Spinal cord (tissue), 9 donors: ENCODE measurements at regions not wholly inside any gene's neighbourhood (a gene's known extent, or its start where the extent isn't known, plus 50 kb on each side); places are given as distances from the start of the nearest gene placed in this dataset.

Experiments used
- DNase-seq, 6 donors: peaks; one replicate each; pipeline versions ENCODE4 v3.0.0 to v3.0.0-alpha.2; 2013 to 2015; ENCODE audit warnings: low spot score in 6 of 6, low read depth in 4 of 6
- H3K27ac ChIP-seq: one replicate; pipeline ENCODE4 v1.5.1; 2013; ENCODE audit warnings: low read depth, low read length, control low read depth
- H3K27me3 ChIP-seq: one replicate; pipeline ENCODE4 v1.6.1; 2013; ENCODE audit warnings: low read length; ENCODE audit not compliant: control insufficient read depth, insufficient read depth
- H3K36me3 ChIP-seq: one replicate; pipeline ENCODE4 v1.6.1; 2013; ENCODE audit warnings: low read length; ENCODE audit not compliant: control insufficient read depth, insufficient read depth
- H3K4me1 ChIP-seq: one replicate; pipeline ENCODE4 v1.6.1; 2013; ENCODE audit warnings: low read length; ENCODE audit not compliant: control insufficient read depth, insufficient read depth
- H3K4me3 ChIP-seq: one replicate; pipeline ENCODE4 v1.5.1; 2013; ENCODE audit warnings: low read depth, low read length, control low read depth
- H3K9me3 ChIP-seq: one replicate; pipeline ENCODE4 v1.6.1; 2013; ENCODE audit warnings: low read length; ENCODE audit not compliant: control insufficient read depth, insufficient read depth
- WGBS: methylation state at CpG from one replicate; pipeline ENCODE4 v1.1.5; 2013; ENCODE audit warnings: missing lambda C conversion rate; ENCODE audit not compliant: insufficient coverage; 5-methylcytosine and 5-hydroxymethylcytosine counted together
- donor health status: healthy.

DNA sequence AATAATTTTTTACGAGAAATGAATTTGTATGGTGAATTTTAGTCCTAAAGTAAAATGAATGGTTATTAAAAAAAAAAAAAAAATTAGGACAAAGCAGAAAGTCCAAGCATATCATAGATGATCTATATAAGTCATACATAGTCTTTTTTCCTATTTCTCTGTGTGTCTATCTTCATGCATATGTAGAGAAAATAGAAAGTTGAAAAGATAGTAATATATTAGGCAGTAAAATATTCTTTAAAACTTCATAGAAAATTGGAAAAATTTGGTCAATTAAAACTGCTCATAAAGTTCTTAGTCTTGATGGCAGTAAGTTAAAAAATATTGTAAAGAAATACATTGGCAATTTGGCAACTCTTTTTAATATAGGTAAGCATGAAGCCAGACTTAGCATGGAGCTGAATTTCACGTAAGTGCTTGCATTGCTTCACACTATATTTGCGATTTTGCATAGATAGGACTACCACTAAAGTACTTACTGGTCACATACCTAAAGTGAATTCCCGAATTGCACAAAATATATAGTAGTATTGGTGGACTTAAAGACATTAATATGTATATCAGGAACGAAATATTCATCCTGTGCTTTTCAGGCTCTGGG lies 303.8 kb downstream of the IPO8 start:
- no peaks in the 10 kb centered on the region for H3K27me3 ChIP-seq
- no peak overlapping the region for H3K27ac ChIP-seq
- no peak for DNase-seq
- no CpG with 5 or more reads among the region's 5 CpGs for WGBS
- no peaks in the 10 kb centered on the region for H3K4me1 ChIP-seq
- no peaks in the 10 kb centered on the region for H3K9me3 ChIP-seq
- H3K4me3 ChIP-seq: no peak overlapping the region
- no peaks in the 10 kb centered on the region for H3K36me3 ChIP-seq

DNA sequence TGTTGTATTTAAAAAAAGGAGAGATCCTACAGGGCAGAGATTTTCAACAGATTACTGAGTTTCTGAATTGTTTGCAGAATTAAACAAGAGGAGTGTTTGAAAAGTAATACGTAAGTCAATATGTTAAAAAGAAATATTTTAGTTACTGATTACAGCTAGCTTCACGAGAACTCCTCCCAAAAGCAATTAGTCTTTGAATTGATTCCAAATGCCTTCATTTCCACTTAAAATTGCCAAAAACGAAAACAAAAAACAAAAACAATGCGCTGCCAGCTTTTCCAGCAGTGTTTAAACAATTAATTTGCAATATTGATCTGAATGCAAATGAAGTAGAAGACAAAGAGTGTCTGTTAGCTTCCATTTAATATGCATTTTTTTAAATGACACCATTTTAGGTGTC lies 310.0 kb downstream of the IPO8 start:
- peak in 3 of 6 donors; percentile 4 to 70 (median 67) for DNase-seq
- Histone ChIP-seq H3K4me1 (peaks cover 5% of the 10 kb centered on the region), H3K27ac (no peak overlapping the region), H3K36me3 (no peaks in the 10 kb centered on the region), H3K27me3 (no peaks in the 10 kb centered on the region), H3K4me3 (no peak overlapping the region), H3K9me3 (no peaks in the 10 kb centered on the region)
- no CpG with 5 or more reads among the region's 4 CpGs for WGBS

DNA sequence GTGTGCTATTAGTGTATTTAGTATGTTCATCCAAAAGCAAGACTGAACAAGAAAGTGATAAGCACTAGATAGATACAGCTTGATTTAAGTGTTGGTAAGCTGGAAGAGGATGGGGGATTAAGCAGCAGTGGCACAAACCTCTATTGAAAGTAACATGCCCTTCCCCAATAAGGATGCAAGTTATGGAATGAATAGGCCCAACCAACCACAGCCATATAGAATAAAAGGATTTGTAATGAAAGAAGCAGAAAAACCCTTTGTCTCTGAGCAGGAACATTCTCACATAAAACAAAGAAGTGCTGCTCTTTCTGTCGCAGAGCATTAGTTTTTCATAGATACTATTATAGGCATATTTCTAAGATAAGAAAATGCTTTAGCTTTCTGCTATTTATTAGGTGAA lies 310.7 kb downstream of the IPO8 start:
- peak in 2 of 6 donors; percentile 3 to 22 for DNase-seq
- H3K4me1 ChIP-seq: peaks cover 5% of the 10 kb centered on the region
- WGBS: no CpG with 5 or more reads among the region's 1 CpG

DNA sequence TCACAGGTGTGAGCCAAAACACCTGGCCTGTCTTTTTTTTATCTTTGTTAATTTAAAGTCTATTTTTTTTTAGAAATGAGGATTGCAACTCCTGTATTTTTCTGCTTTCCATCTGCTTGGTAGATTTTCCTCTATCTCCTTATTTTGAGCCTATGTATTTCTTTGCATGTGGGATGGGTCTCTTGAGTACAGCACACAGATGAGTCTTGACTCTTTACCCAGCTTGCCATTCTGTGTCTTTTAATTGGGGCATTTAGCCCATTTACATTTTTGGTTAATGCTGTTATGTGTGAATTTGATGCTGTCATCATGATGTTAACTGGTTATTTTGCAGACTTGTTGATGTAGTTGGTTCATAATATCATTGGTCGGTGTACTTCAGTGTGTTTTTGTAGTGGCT lies 317.4 kb downstream of the IPO8 start:
- no peaks in the 10 kb centered on the region for H3K27me3 ChIP-seq
- no peaks in the 10 kb centered on the region for H3K4me1 ChIP-seq
- no peaks in the 10 kb centered on the region for H3K9me3 ChIP-seq
- no peak for DNase-seq
- no peak overlapping the region for H3K4me3 ChIP-seq
- no peak overlapping the region for H3K27ac ChIP-seq
- no CpG with 5 or more reads among the region's 1 CpG for WGBS
- H3K36me3 ChIP-seq: no peaks in the 10 kb centered on the region

More for the DNA sequence above, 310.7 kb downstream of the IPO8 start:
- Histone ChIP-seq H3K27me3 (no peaks in the 10 kb centered on the region), H3K36me3 (no peaks in the 10 kb centered on the region), H3K4me3 (no peak overlapping the region), H3K27ac (no peak overlapping the region), H3K9me3 (no peaks in the 10 kb centered on the region)

DNA sequence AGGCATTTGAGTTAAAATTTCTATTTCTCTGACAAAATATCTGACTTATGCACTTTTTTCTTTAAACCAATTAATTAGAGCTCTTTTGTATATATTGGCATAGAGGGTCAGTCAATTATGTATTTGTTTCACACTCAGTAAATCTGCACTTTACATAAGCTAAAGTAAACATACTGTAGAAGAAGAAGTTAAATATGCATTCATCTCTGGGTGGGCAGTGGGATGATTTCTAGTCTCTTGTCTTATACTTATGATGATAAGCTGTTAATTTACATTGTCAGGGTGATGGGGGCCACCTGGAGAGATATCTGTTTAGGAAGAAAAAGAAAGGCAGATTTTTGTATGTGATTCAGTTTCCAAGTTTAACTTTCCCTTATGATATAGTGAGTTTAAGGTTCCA lies 330.8 kb downstream of the IPO8 start:
- Histone ChIP-seq H3K4me1 (no peaks in the 10 kb centered on the region), H3K36me3 (no peaks in the 10 kb centered on the region), H3K4me3 (no peak overlapping the region), H3K9me3 (peaks cover 2% of the 10 kb centered on the region), H3K27me3 (no peaks in the 10 kb centered on the region), H3K27ac (no peak overlapping the region)
- DNase-seq: no peak

DNA sequence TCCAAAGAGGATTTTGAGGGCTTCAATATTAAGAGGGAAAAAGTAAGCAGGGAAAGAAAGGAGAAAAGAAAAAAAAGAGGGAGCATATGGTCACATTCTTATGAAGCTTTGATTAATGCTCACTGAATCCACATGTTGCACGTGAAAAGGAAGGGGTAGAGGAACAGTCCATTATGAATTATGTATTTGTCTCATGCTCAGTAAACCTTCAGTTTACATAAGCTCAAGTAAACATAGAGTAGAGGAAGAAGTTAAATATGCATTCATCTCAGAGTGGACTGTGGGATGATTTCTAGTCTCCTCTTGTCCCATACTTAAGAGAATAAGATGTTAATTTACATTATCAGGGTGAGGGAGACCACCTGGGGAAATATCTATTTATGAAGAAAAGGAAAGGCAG lies 334.5 kb downstream of the IPO8 start:
- no CpG with 5 or more reads among the region's 1 CpG for WGBS

DNA sequence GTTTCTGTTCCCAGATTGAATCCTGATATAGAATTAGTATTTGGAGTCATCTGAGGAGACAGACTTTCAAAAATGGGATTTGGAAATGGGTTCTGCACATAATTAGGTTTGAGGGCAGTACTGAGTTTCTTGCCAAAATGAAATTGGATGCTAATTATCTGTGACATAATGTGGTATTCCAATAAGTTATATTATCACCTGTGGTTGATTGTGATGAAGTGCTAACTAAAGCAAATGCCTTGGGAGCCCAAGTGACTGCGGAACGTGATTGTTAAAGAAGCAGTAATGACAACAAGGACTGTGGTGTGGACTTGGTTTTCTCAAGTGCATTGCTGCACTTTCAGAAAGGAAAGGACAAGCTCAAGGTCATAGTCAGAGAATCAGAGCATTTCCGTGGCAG lies 337.0 kb downstream of the IPO8 start:
- H3K36me3 ChIP-seq: no peaks in the 10 kb centered on the region
- no peaks in the 10 kb centered on the region for H3K4me1 ChIP-seq
- peaks cover 2% of the 10 kb centered on the region for H3K9me3 ChIP-seq
- no peak overlapping the region for H3K27ac ChIP-seq
- H3K4me3 ChIP-seq: no peak overlapping the region
- DNase-seq: peak in 1 of 6 donors; percentile 14
- H3K27me3 ChIP-seq: no peaks in the 10 kb centered on the region
- 56% methylated on average over 3 of the region's 3 CpGs for WGBS

More for the DNA sequence above, 334.5 kb downstream of the IPO8 start:
- DNase-seq: no peak
- Histone ChIP-seq H3K27ac (no peak overlapping the region), H3K36me3 (no peaks in the 10 kb centered on the region), H3K27me3 (no peaks in the 10 kb centered on the region), H3K4me3 (no peak overlapping the region), H3K4me1 (no peaks in the 10 kb centered on the region), H3K9me3 (peaks cover 2% of the 10 kb centered on the region)

DNA sequence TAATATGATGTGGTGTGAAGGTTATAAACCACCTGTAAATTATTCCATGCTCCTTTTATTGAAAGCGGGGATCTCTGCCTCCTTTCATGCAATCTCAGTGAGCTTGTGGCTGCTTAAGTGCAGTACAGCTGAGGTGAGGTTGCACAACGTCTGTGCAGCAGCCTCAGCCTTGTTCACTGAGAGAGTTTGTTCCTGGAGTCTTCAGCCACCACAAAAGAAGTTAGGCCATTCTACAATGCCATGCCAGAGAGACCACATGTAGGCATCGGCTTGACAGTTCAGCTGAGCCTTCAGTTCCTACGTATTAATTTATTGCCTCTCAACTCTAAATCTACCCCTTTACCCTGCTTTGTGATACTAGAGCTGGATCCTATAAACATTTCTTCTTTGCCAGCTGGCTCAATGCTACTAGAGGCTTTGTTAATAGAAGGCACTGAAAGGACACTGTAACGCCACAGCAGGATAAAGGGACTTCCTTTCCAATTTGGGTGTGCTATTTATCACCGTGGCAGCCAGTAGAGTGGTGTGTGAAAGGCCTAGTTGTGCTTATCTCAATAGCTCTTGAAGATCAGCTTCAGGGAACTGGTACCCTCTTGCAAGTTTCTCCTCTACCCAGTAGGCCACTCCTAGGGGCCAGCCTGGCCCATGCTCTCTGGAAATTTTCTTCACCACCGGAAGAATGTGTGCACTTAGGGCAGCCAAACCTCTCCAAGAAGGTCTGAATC lies 337.7 kb downstream of the IPO8 start:
- WGBS: 27% methylated on average over 4 of the region's 7 CpGs
- H3K9me3 ChIP-seq: peaks cover 2% of the 10 kb centered on the region
- peak; percentile 9 to 66 (median 34) for DNase-seq

DNA sequence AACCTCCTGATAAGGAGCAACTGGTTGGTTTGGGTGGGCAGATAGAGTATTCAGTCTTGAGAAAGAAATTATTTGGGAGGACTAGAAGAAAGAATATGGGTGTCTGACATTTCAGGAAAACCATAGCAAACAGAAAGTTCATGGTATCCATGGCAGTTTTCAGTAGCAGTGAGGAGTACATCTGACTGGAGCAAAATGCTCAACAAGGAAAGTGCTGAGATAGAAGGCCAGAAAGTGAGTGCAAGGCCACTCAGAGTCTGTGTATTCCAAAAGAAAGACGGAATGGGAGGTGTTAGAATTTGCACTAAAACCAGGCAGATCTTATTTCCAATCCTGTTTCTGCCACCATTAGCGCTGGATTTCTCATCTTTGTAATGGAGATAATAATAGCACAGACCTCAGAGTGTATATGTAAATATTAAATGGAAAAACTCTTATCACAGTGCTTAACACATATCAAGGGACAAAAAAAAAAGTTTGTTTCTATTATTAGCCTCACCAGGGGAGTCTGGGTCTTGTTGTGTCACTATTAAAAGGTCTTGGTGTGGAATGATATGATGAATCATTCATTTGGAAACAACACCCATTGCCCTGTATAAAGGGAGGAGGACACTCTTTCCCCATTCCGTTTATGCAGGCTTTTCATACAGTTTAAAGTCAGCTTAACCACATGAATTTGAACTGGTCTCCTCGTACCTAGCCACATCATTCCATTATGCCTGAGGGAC lies 349.8 kb downstream of the IPO8 start:
- no peaks in the 10 kb centered on the region for H3K4me1 ChIP-seq
- WGBS: 67% methylated on average over 3 of the region's 4 CpGs
- H3K9me3 ChIP-seq: no peaks in the 10 kb centered on the region
- H3K4me3 ChIP-seq: no peak overlapping the region
- no peaks in the 10 kb centered on the region for H3K27me3 ChIP-seq
- no peaks in the 10 kb centered on the region for H3K36me3 ChIP-seq
- DNase-seq: no peak
- H3K27ac ChIP-seq: no peak overlapping the region

More for the DNA sequence above, 337.7 kb downstream of the IPO8 start:
- no peak overlapping the region for H3K27ac ChIP-seq
- H3K36me3 ChIP-seq: no peaks in the 10 kb centered on the region
- H3K4me1 ChIP-seq: no peaks in the 10 kb centered on the region
- no peaks in the 10 kb centered on the region for H3K27me3 ChIP-seq
- H3K4me3 ChIP-seq: no peak overlapping the region

DNA sequence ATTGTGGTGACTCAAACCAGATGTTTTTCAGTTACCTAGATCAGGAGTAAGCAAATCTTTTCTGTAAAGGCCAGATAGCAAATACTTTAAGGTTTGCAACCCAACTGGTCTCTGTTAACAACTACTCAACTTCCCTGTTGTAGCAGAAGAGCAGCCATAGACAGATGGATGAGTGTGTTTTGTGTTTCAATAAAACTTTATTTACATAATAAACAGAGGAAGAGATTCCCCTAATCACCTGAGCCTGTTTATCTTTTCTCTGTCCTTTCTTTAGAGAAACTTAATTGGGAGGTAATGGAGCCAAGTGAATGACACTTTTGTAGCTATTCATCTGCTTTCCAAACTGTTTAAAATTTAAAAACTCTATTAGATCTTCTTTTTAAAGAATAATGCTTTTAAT lies 365.1 kb downstream of the IPO8 start:
- Histone ChIP-seq H3K4me1 (no peaks in the 10 kb centered on the region), H3K9me3 (no peaks in the 10 kb centered on the region), H3K27ac (no peak overlapping the region), H3K4me3 (no peak overlapping the region), H3K27me3 (no peaks in the 10 kb centered on the region), H3K36me3 (no peaks in the 10 kb centered on the region)
- no peak for DNase-seq
